ENCODE measurements at regions not wholly inside any gene's neighbourhood (a gene's known extent, or its start where the extent isn't known, plus 50 kb on each side); places are given as distances from the start of the nearest gene placed in this dataset.

GRCh38 chr7:33722383-33723101, 182.8 kb upstream of the BMPER start:
- H4K20me1 ChIP-seq (ENCODE audit: control insufficient read depth, insufficient read depth, low read length, poor library complexity, severe bottlenecking) = no peaks in the 10 kb centered on the region
- H3K27ac ChIP-seq (ENCODE audit: low read length in 2 of 2) = no peak overlapping the region
- Mint-ChIP-seq H3K4me3 (no peak overlapping the region), H3K27me3 (no peaks in the 10 kb centered on the region), H3K27ac (no peak overlapping the region), H3K9me3 (ENCODE audit: insufficient read depth) (no peaks in the 10 kb centered on the region), H3K4me1 (no peaks in the 10 kb centered on the region)
- no peaks in the 10 kb centered on the region for H3K27me3 ChIP-seq (replicated peaks in 1 of 4; ENCODE audit: control extremely low read depth in 1 of 4, control insufficient read depth in 3 of 4, insufficient read depth in 4 of 4, low read length in 3 of 4)
- ChIA-PET CTCF (interaction anchor here (0.6 kb wide), 1 partner anchor 483 kb away, joined by 3 read pairs; no protein-coding TSS in a partner anchor), POLR2A (no interaction called here)
- H3K4me1 ChIP-seq (ENCODE audit: control insufficient read depth in 2 of 2, insufficient read depth in 2 of 2, low read length in 2 of 2) = no peaks in the 10 kb centered on the region
- H3K4me3 ChIP-seq (ENCODE audit: control extremely low read depth in 1 of 5, extremely low read depth in 1 of 5, insufficient read depth in 1 of 5, low read depth in 2 of 5, low read length in 4 of 5) = no peak overlapping the region
- DNase-seq (no peak), ATAC-seq (ENCODE audit: low read depth) (no peak)
- no peak overlapping the region for H3K4me2 ChIP-seq (replicated peaks; ENCODE audit: low read depth, low read length, poor library complexity, severe bottlenecking)
- H3K9me3 ChIP-seq (ENCODE audit: control extremely low read depth in 1 of 3, control insufficient read depth in 2 of 3, insufficient read depth in 1 of 3, low read length in 2 of 3) = no peaks in the 10 kb centered on the region
- H3K9ac ChIP-seq (ENCODE audit: low read length) = no peak overlapping the region
- no peak overlapping the region for H2AFZ ChIP-seq (ENCODE audit: insufficient read depth, low read depth, low read length, poor library complexity, severe bottlenecking)
- H3K79me2 ChIP-seq (ENCODE audit: control insufficient read depth, insufficient read depth, low read length) = no peaks in the 10 kb centered on the region
- WGBS (ENCODE audit: insufficient coverage) = 93% methylated on average over 10 of the region's 15 CpGs
- intact Hi-C loops (cut with micrococcal nuclease) = no loop called here
- no peak for TF ChIP-seq EZH2 (IDR thresholded peaks at IDR 0.05; ENCODE audit: borderline replicate concordance, insufficient read depth, low read depth, low read length, poor library complexity, severe bottlenecking)
- TF ChIP-seq, protein P1, sequence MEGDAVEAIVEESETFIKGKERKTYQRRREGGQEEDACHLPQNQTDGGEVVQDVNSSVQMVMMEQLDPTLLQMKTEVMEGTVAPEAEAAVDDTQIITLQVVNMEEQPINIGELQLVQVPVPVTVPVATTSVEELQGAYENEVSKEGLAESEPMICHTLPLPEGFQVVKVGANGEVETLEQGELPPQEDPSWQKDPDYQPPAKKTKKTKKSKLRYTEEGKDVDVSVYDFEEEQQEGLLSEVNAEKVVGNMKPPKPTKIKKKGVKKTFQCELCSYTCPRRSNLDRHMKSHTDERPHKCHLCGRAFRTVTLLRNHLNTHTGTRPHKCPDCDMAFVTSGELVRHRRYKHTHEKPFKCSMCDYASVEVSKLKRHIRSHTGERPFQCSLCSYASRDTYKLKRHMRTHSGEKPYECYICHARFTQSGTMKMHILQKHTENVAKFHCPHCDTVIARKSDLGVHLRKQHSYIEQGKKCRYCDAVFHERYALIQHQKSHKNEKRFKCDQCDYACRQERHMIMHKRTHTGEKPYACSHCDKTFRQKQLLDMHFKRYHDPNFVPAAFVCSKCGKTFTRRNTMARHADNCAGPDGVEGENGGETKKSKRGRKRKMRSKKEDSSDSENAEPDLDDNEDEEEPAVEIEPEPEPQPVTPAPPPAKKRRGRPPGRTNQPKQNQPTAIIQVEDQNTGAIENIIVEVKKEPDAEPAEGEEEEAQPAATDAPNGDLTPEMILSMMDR (IDR thresholded peaks at IDR 0.05) = no peak
- H3K36me3 ChIP-seq (replicated peaks in 1 of 2; ENCODE audit: control extremely low read depth in 1 of 2, control insufficient read depth in 1 of 2, extremely low read depth in 1 of 2, insufficient read depth in 2 of 2, low read length in 1 of 2) = no peaks in the 10 kb centered on the region

DNA sequence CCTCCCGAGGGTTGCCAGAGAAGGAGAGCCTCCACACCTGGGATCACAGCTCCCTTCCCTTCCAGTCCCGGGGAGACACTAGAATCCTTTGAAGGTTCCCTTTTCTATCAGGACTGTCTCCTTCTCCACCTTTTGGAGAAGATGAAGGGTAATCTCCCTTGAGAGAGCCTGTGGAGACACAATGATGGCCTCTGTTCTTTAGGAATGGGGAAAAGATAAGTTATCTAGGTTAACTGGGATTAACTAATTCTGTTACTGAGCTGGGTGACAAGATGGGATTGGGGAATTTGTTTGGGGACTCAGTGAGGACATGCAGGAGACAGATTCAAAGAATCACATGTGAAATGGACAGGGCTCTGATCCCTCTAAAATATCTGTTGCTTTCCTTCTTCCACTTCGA, 181.1 kb upstream of the BMPER start:
- intact Hi-C loops (cut with micrococcal nuclease) = no loop called here
- Mint-ChIP-seq H3K9me3 (ENCODE audit: insufficient read depth) (no peaks in the 10 kb centered on the region), H3K27me3 (no peaks in the 10 kb centered on the region), H3K4me1 (no peaks in the 10 kb centered on the region), H3K27ac (no peak overlapping the region), H3K4me3 (no peak overlapping the region)
- Histone ChIP-seq H3K27ac (ENCODE audit: low read length in 2 of 2) (no peak overlapping the region), H3K4me1 (ENCODE audit: control insufficient read depth in 2 of 2, insufficient read depth in 2 of 2, low read length in 2 of 2) (no peaks in the 10 kb centered on the region), H3K9me3 (ENCODE audit: control extremely low read depth in 1 of 3, control insufficient read depth in 2 of 3, insufficient read depth in 1 of 3, low read length in 2 of 3) (no peaks in the 10 kb centered on the region), H3K36me3 (replicated peaks in 1 of 2; ENCODE audit: control extremely low read depth in 1 of 2, control insufficient read depth in 1 of 2, extremely low read depth in 1 of 2, insufficient read depth in 2 of 2, low read length in 1 of 2) (no peaks in the 10 kb centered on the region), H3K79me2 (ENCODE audit: control insufficient read depth, insufficient read depth, low read length) (no peaks in the 10 kb centered on the region), H3K4me3 (ENCODE audit: control extremely low read depth in 1 of 5, extremely low read depth in 1 of 5, insufficient read depth in 1 of 5, low read depth in 2 of 5, low read length in 4 of 5) (no peak overlapping the region), H3K9ac (ENCODE audit: low read length) (no peak overlapping the region), H3K4me2 (replicated peaks; ENCODE audit: low read depth, low read length, poor library complexity, severe bottlenecking) (no peak overlapping the region), H4K20me1 (ENCODE audit: control insufficient read depth, insufficient read depth, low read length, poor library complexity, severe bottlenecking) (no peaks in the 10 kb centered on the region), H2AFZ (ENCODE audit: insufficient read depth, low read depth, low read length, poor library complexity, severe bottlenecking) (no peak overlapping the region), H3K27me3 (replicated peaks in 1 of 4; ENCODE audit: control extremely low read depth in 1 of 4, control insufficient read depth in 3 of 4, insufficient read depth in 4 of 4, low read length in 3 of 4) (no peaks in the 10 kb centered on the region)
- no CpG with 5 or more reads among the region's 3 CpGs for WGBS (ENCODE audit: insufficient coverage)
- no peak for ATAC-seq (ENCODE audit: low read depth)
- POLR2A ChIA-PET = no interaction called here
- no peak for DNase-seq
- TF ChIP-seq EZH2 (IDR thresholded peaks at IDR 0.05; ENCODE audit: borderline replicate concordance, insufficient read depth, low read depth, low read length, poor library complexity, severe bottlenecking) = no peak
- TF ChIP-seq, protein P1 (IDR thresholded peaks at IDR 0.05) = no peak
- CTCF ChIA-PET = no interaction called here
